GM23338 (cell line): ENCODE measurements at regions not wholly inside any gene's neighbourhood (a gene's known extent, or its start where the extent isn't known, plus 50 kb on each side); places are given as distances from the start of the nearest gene placed in this dataset.

ENCODE experiments used
- ATAC-seq: fragments of 200-7000 bp; cut with Tn5 transposase; 3 replicates; pipeline ENCODE4 v1.9.1; 2020
- DNase-seq: peaks from one replicate; pipeline ENCODE4 v3.0.0-alpha.2; 2015; ENCODE audit warnings: low spot score
- H2AFZ ChIP-seq: fragments of 200-600 bp; sonication (generic); 2 replicates; pipeline ENCODE4 v1.8.0; 2016; ENCODE audit warnings: antibody characterized with exemption, mild to moderate bottlenecking, moderate library complexity
- H3F3A ChIP-seq: fragments of 200-600 bp; sonication (generic); replicated peaks from 2 replicates; pipeline ENCODE4 v1.8.0; 2017; ENCODE audit warnings: antibody characterized with exemption, mixed run types, low read depth
- H3K27ac ChIP-seq: fragments of 200-600 bp; sonication (generic); 2 replicates; pipeline ENCODE4 v1.6.1; 2016; ENCODE audit warnings: low read depth
- H3K27me3 ChIP-seq: fragments of 200-600 bp; sonication (generic); 2 replicates; pipeline ENCODE4 v1.8.0; 2016; ENCODE audit warnings: mild to moderate bottlenecking, mixed run types, moderate library complexity; ENCODE audit not compliant: insufficient read depth
- H3K36me3 ChIP-seq: fragments of 200-600 bp; sonication (generic); 2 replicates; pipeline ENCODE4 v1.8.0; 2016; ENCODE audit warnings: mild to moderate bottlenecking; ENCODE audit not compliant: insufficient read depth
- H3K4me1 ChIP-seq: fragments of 200-600 bp; sonication (generic); 2 replicates; pipeline ENCODE4 v1.8.0; 2016; ENCODE audit warnings: mild to moderate bottlenecking, moderate library complexity; ENCODE audit not compliant: insufficient read depth
- H3K4me2 ChIP-seq: fragments of 200-600 bp; sonication (generic); 2 replicates; pipeline ENCODE4 v1.7.1; 2017; ENCODE audit warnings: mixed run types
- H3K4me3 ChIP-seq: fragments of 200-600 bp; sonication (generic); 2 replicates; pipeline ENCODE4 v1.6.1; 2016; ENCODE audit warnings: mixed run types
- H3K79me2 ChIP-seq: fragments of 200-600 bp; sonication (generic); replicated peaks from 2 replicates; pipeline ENCODE4 v1.8.0; 2017; ENCODE audit warnings: mild to moderate bottlenecking; ENCODE audit not compliant: insufficient read depth
- H3K9me2 ChIP-seq: fragments of 200-600 bp; sonication (generic); 2 replicates; pipeline ENCODE4 v1.8.0; 2017; ENCODE audit not compliant: insufficient read depth
- H4K20me1 ChIP-seq: fragments of 200-600 bp; sonication (generic); replicated peaks from 2 replicates; pipeline ENCODE4 v1.8.0; 2017; ENCODE audit warnings: mild to moderate bottlenecking; ENCODE audit not compliant: insufficient read depth
- H3K27ac Mint-ChIP-seq: 2 replicates; pipeline ENCODE4 v1.8.0; 2020; ENCODE audit warnings: inconsistent platforms, mild to moderate bottlenecking, moderate library complexity, mixed read lengths
- H3K27me3 Mint-ChIP-seq: 3 replicates; pipeline ENCODE4 v1.8.0; 2022; ENCODE audit warnings: low read depth, mild to moderate bottlenecking, moderate library complexity, mixed read lengths, inconsistent platforms; ENCODE audit not compliant: insufficient read depth, poor library complexity
- H3K36me3 Mint-ChIP-seq: 3 replicates; pipeline ENCODE4 v1.8.0; 2021; ENCODE audit warnings: low read depth, mild to moderate bottlenecking, inconsistent platforms, moderate library complexity, mixed read lengths
- H3K4me1 Mint-ChIP-seq: 3 replicates; pipeline ENCODE4 v1.8.0; 2020; ENCODE audit warnings: mild to moderate bottlenecking, inconsistent platforms, mixed read lengths
- H3K4me3 Mint-ChIP-seq: 3 replicates; pipeline ENCODE4 v1.8.0; 2021; ENCODE audit warnings: moderate library complexity, mild to moderate bottlenecking, inconsistent platforms, mixed read lengths
- H3K9me3 Mint-ChIP-seq: 3 replicates; pipeline ENCODE4 v1.8.0; 2020; ENCODE audit warnings: moderate library complexity, mild to moderate bottlenecking, inconsistent platforms, mixed read lengths
- CREB1 ChIP-seq: fragments of 250-450 bp; sonication (Bioruptor Pico); IDR thresholded peaks from 2 replicates; pipeline ENCODE4 v1.5.0; 2020; ENCODE audit warnings: low read depth, mild to moderate bottlenecking, moderate library complexity
- EZH2 ChIP-seq: fragments of 200-600 bp; sonication (generic); IDR thresholded peaks from one replicate; pipeline ENCODE4 v1.8.0; 2017; ENCODE audit warnings: antibody characterized with exemption, mild to moderate bottlenecking, low read depth; ENCODE audit not compliant: unreplicated experiment
- EZH2phosphoT487 ChIP-seq: fragments of 200-600 bp; sonication (generic); IDR thresholded peaks from one replicate; pipeline ENCODE4 v1.8.1; 2018; ENCODE audit warnings: antibody characterized with exemption; ENCODE audit not compliant: unreplicated experiment
- JUNB ChIP-seq: IDR thresholded peaks from one replicate; pipeline ENCODE4 v1.6.1; 2016; ENCODE audit warnings: antibody characterized with exemption; ENCODE audit not compliant: unreplicated experiment
- NANOG ChIP-seq: IDR thresholded peaks from 2 replicates; pipeline ENCODE4 v1.6.1; 2016; ENCODE audit warnings: antibody characterized with exemption, borderline replicate concordance
- POLR2AphosphoS5 ChIP-seq: IDR thresholded peaks from 2 replicates; pipeline ENCODE4 v1.6.1; 2016; ENCODE audit warnings: antibody characterized with exemption, low read depth
- REST ChIP-seq: IDR thresholded peaks from one replicate; pipeline ENCODE4 v1.6.1; 2018; ENCODE audit warnings: antibody characterized with exemption; ENCODE audit not compliant: unreplicated experiment
- STAT1 ChIP-seq: IDR thresholded peaks from one replicate; pipeline ENCODE4 v1.6.1; 2016; ENCODE audit warnings: antibody characterized with exemption; ENCODE audit not compliant: unreplicated experiment
- ZNF114 ChIP-seq: fragments of 250-450 bp; sonication (Bioruptor Pico); IDR thresholded peaks from 2 replicates; pipeline ENCODE4 v1.5.0; 2020; ENCODE audit warnings: mild to moderate bottlenecking, moderate library complexity
- ZNF331 ChIP-seq: fragments of 250-450 bp; sonication (Bioruptor Pico); IDR thresholded peaks from 2 replicates; pipeline ENCODE4 v1.5.0; 2020; ENCODE audit warnings: low read depth, mild to moderate bottlenecking, moderate library complexity
- TF ChIP-seq, protein P1 (sequence below), 2 experiments: fragments of 200-600 bp in 1 of 2; sonication (generic) in 1 of 2; conservative IDR thresholded peaks; 2 replicates each; pipeline versions ENCODE4 v1.5.1 to v1.6.1; 2016 to 2017; ENCODE audit warnings: antibody characterized with exemption in 2 of 2, low read depth in 2 of 2, mild to moderate bottlenecking in 2 of 2, moderate library complexity in 1 of 2
- TF ChIP-seq, protein P2 (sequence below): IDR thresholded peaks from 2 replicates; pipeline ENCODE4 v1.6.1; 2016; ENCODE audit warnings: antibody characterized with exemption
- TF ChIP-seq, protein P3 (sequence below): fragments of 250-450 bp; sonication (Bioruptor Pico); IDR thresholded peaks from 2 replicates; pipeline ENCODE4 v1.5.0; 2020; ENCODE audit warnings: mild to moderate bottlenecking, moderate library complexity

GRCh38 chr6:153677522-153677921, 361.5 kb upstream of the OPRM1 start:
- H3K27me3 Mint-ChIP-seq: no peaks in the 10 kb centered on the region
- Histone ChIP-seq H2AFZ (no peak overlapping the region), H3K9me2 (no peaks in the 10 kb centered on the region), H3K4me2 (no peak overlapping the region), H3K4me1 (peaks cover 5% of the 10 kb centered on the region; the same call in 1 of the 2 replicates), H3K27ac (no peak overlapping the region), H3K36me3 (no peaks in the 10 kb centered on the region), H3K27me3 (no peaks in the 10 kb centered on the region), H3K79me2 (no peaks in the 10 kb centered on the region), H3K4me3 (no peak overlapping the region), H4K20me1 (no peaks in the 10 kb centered on the region), H3F3A (no peaks in the 10 kb centered on the region)
- H3K4me3 Mint-ChIP-seq: no peak overlapping the region
- ATAC-seq (no peak), DNase-seq (no peak)
- H3K4me1 Mint-ChIP-seq: no peaks in the 10 kb centered on the region; the same call in 2 of the 3 replicates
- no peak for TF ChIP-seq EZH2phosphoT487
- no peak for TF ChIP-seq CREB1 (CRISPR knock-in tag)
- no peak for TF ChIP-seq REST
- no peak for TF ChIP-seq JUNB
- TF ChIP-seq, protein P1, sequence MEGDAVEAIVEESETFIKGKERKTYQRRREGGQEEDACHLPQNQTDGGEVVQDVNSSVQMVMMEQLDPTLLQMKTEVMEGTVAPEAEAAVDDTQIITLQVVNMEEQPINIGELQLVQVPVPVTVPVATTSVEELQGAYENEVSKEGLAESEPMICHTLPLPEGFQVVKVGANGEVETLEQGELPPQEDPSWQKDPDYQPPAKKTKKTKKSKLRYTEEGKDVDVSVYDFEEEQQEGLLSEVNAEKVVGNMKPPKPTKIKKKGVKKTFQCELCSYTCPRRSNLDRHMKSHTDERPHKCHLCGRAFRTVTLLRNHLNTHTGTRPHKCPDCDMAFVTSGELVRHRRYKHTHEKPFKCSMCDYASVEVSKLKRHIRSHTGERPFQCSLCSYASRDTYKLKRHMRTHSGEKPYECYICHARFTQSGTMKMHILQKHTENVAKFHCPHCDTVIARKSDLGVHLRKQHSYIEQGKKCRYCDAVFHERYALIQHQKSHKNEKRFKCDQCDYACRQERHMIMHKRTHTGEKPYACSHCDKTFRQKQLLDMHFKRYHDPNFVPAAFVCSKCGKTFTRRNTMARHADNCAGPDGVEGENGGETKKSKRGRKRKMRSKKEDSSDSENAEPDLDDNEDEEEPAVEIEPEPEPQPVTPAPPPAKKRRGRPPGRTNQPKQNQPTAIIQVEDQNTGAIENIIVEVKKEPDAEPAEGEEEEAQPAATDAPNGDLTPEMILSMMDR (conservative IDR thresholded peaks at IDR 0.05; ENCODE audit: low read depth in 2 of 2): no peak
- TF ChIP-seq ZNF114: no peak
- TF ChIP-seq POLR2AphosphoS5: no peak
- TF ChIP-seq ZNF331 (CRISPR knock-in tag): no peak
- TF ChIP-seq, protein P2, sequence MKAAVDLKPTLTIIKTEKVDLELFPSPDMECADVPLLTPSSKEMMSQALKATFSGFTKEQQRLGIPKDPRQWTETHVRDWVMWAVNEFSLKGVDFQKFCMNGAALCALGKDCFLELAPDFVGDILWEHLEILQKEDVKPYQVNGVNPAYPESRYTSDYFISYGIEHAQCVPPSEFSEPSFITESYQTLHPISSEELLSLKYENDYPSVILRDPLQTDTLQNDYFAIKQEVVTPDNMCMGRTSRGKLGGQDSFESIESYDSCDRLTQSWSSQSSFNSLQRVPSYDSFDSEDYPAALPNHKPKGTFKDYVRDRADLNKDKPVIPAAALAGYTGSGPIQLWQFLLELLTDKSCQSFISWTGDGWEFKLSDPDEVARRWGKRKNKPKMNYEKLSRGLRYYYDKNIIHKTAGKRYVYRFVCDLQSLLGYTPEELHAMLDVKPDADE: no peak
- TF ChIP-seq NANOG: no peak
- TF ChIP-seq, protein P3, sequence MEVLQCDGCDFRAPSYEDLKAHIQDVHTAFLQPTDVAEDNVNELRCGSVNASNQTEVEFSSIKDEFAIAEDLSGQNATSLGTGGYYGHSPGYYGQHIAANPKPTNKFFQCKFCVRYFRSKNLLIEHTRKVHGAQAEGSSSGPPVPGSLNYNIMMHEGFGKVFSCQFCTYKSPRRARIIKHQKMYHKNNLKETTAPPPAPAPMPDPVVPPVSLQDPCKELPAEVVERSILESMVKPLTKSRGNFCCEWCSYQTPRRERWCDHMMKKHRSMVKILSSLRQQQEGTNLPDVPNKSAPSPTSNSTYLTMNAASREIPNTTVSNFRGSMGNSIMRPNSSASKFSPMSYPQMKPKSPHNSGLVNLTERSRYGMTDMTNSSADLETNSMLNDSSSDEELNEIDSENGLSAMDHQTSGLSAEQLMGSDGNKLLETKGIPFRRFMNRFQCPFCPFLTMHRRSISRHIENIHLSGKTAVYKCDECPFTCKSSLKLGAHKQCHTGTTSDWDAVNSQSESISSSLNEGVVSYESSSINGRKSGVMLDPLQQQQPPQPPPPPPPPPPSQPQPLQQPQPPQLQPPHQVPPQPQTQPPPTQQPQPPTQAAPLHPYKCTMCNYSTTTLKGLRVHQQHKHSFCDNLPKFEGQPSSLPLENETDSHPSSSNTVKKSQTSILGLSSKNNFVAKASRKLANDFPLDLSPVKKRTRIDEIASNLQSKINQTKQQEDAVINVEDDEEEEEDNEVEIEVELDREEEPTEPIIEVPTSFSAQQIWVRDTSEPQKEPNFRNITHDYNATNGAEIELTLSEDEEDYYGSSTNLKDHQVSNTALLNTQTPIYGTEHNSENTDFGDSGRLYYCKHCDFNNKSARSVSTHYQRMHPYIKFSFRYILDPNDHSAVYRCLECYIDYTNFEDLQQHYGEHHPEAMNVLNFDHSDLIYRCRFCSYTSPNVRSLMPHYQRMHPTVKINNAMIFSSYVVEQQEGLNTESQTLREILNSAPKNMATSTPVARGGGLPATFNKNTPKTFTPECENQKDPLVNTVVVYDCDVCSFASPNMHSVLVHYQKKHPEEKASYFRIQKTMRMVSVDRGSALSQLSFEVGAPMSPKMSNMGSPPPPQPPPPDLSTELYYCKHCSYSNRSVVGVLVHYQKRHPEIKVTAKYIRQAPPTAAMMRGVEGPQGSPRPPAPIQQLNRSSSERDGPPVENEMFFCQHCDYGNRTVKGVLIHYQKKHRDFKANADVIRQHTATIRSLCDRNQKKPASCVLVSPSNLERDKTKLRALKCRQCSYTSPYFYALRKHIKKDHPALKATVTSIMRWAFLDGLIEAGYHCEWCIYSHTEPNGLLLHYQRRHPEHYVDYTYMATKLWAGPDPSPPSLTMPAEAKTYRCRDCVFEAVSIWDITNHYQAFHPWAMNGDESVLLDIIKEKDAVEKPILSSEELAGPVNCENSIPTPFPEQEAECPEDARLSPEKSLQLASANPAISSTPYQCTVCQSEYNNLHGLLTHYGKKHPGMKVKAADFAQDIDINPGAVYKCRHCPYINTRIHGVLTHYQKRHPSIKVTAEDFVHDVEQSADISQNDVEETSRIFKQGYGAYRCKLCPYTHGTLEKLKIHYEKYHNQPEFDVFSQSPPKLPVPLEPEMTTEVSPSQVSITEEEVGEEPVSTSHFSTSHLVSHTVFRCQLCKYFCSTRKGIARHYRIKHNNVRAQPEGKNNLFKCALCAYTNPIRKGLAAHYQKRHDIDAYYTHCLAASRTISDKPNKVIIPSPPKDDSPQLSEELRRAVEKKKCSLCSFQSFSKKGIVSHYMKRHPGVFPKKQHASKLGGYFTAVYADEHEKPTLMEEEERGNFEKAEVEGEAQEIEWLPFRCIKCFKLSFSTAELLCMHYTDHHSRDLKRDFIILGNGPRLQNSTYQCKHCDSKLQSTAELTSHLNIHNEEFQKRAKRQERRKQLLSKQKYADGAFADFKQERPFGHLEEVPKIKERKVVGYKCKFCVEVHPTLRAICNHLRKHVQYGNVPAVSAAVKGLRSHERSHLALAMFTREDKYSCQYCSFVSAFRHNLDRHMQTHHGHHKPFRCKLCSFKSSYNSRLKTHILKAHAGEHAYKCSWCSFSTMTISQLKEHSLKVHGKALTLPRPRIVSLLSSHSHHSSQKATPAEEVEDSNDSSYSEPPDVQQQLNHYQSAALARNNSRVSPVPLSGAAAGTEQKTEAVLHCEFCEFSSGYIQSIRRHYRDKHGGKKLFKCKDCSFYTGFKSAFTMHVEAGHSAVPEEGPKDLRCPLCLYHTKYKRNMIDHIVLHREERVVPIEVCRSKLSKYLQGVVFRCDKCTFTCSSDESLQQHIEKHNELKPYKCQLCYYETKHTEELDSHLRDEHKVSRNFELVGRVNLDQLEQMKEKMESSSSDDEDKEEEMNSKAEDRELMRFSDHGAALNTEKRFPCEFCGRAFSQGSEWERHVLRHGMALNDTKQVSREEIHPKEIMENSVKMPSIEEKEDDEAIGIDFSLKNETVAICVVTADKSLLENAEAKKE (CRISPR knock-in tag): no peak
- TF ChIP-seq EZH2: no peak
- no peak for TF ChIP-seq STAT1
- H3K27ac Mint-ChIP-seq: no peak overlapping the region
- no peaks in the 10 kb centered on the region for H3K36me3 Mint-ChIP-seq
- H3K9me3 Mint-ChIP-seq: no peaks in the 10 kb centered on the region; the same call in 2 of the 3 replicates
